H1 (cell line): ENCODE measurements at regions not wholly inside any gene's neighbourhood (a gene's known extent, or its start where the extent isn't known, plus 50 kb on each side); places are given as distances from the start of the nearest gene placed in this dataset.

Source experiments
- CTCF ChIA-PET: fragments of 300-600 bp; sonication (Branson Sonifier 250); formaldehyde crosslinking; loops from one replicate; lab custom pipeline; 2021; ENCODE audit not compliant: partially characterized antibody; lab: Charles Lee
- POLR2A ChIA-PET: fragments of 300-600 bp; sonication (Branson Sonifier 250); formaldehyde crosslinking; loops from one replicate; lab custom pipeline; 2021; ENCODE audit warnings: inconsistent platforms; ENCODE audit not compliant: partially characterized antibody; lab: Charles Lee
- DNase-seq, 2 experiments: peaks; one replicate each; pipeline versions ENCODE4 v3.0.0 to v3.0.0-alpha.2; 2010 to 2022; ENCODE audit warnings: low spot score in 2 of 2, low read depth in 1 of 2, mixed read lengths in 1 of 2
- FAIRE-seq: peaks from 2 replicates; lab custom pipeline; 2011; peaks lifted over from hg19 to GRCh38; lab: Jason Lieb, UNC
- H2AFZ ChIP-seq: 2 replicates; pipeline ENCODE4 v1.8.1; 2012; ENCODE audit warnings: low read length, inconsistent platforms
- H2AK5ac ChIP-seq: 2 replicates; pipeline ENCODE4 v1.6.1; 2013; ENCODE audit warnings: low read depth, low read length
- H2BK120ac ChIP-seq: replicated peaks from 2 replicates; pipeline ENCODE3; 2013; ENCODE audit warnings: low read depth, low read length, inconsistent platforms
- H2BK12ac ChIP-seq: 2 replicates; pipeline ENCODE4 v1.6.1; 2013; ENCODE audit warnings: low read depth, low read length
- H2BK15ac ChIP-seq: 2 replicates; pipeline ENCODE4 v1.6.1; 2013; ENCODE audit warnings: low read length
- H2BK20ac ChIP-seq: 2 replicates; pipeline ENCODE4 v1.6.1; 2013; ENCODE audit warnings: low read length
- H2BK5ac ChIP-seq: 2 replicates; pipeline ENCODE4 v1.6.1; 2013; ENCODE audit warnings: low read depth, low read length
- H3K14ac ChIP-seq: 2 replicates; pipeline ENCODE4 v1.6.1; 2013; ENCODE audit warnings: inconsistent platforms; ENCODE audit not compliant: insufficient read length
- H3K18ac ChIP-seq: 2 replicates; pipeline ENCODE4 v1.6.1; 2013; ENCODE audit warnings: low read length; ENCODE audit errors: extremely low read depth
- H3K23ac ChIP-seq: 2 replicates; pipeline ENCODE4 v1.6.1; 2013; ENCODE audit warnings: inconsistent platforms; ENCODE audit not compliant: insufficient read length
- H3K23me2 ChIP-seq: 2 replicates; pipeline ENCODE4 v1.6.1; 2013; ENCODE audit warnings: low read depth, low read length
- H3K27ac ChIP-seq: 2 replicates; pipeline ENCODE4 v1.6.1; 2011; ENCODE audit warnings: low read depth, low read length, inconsistent platforms
- H3K27me3 ChIP-seq, 4 experiments: replicated peaks in 1 of 4; 1 replicate in 1 of 4; 2 replicates in 3 of 4; pipeline versions ENCODE4 v1.6.1 to v1.8.1; 2011 to 2013; ENCODE audit warnings: low read length in 3 of 4, mild to moderate bottlenecking in 3 of 4, inconsistent platforms in 2 of 4, mixed read lengths in 2 of 4, moderate library complexity in 1 of 4; ENCODE audit not compliant: control insufficient read depth in 3 of 4, insufficient read depth in 3 of 4; ENCODE audit errors: extremely low read depth in 1 of 4
- H3K36me3 ChIP-seq, 4 experiments: 2 replicates each; pipeline versions ENCODE4 v1.6.1 to v1.8.1; 2011 to 2013; ENCODE audit warnings: mild to moderate bottlenecking in 4 of 4, low read length in 3 of 4, moderate library complexity in 2 of 4, control low read depth in 1 of 4, inconsistent platforms in 1 of 4; ENCODE audit not compliant: insufficient read depth in 4 of 4, control insufficient read depth in 2 of 4
- H3K4ac ChIP-seq: replicated peaks from 2 replicates; pipeline ENCODE3; 2013; ENCODE audit warnings: low read length, low read depth, mixed read lengths, inconsistent platforms; ENCODE audit not compliant: insufficient read length
- H3K4me1 ChIP-seq, 4 experiments: replicated peaks in 1 of 4; 1 replicate in 1 of 4; 2 replicates in 3 of 4; pipeline versions ENCODE4 v1.6.1 to v1.8.1; 2011 to 2013; ENCODE audit warnings: low read length in 3 of 4, inconsistent platforms in 2 of 4, mixed read lengths in 1 of 4; ENCODE audit not compliant: insufficient read depth in 4 of 4, control insufficient read depth in 3 of 4
- H3K4me2 ChIP-seq, 2 experiments: 2 replicates each; pipeline versions ENCODE4 v1.6.1 to v1.8.1; 2011 to 2013; ENCODE audit warnings: low read depth in 2 of 2, low read length in 2 of 2, control low read depth in 1 of 2, inconsistent platforms in 1 of 2, mild to moderate bottlenecking in 1 of 2; ENCODE audit not compliant: insufficient read depth in 1 of 2
- H3K4me3 ChIP-seq, 4 experiments: fragments of 200-600, 300-600 bp in 1 of 4; sonication (generic), shearing (Covaris generic), sonication (Bioruptor Twin) in 1 of 4; 2 replicates each; pipeline versions ENCODE4 v1.5.1 to v1.8.1; 2011 to 2016; ENCODE audit warnings: low read length in 4 of 4, low read depth in 3 of 4, control low read depth in 2 of 4, inconsistent platforms in 2 of 4, mild to moderate bottlenecking in 2 of 4, mixed read lengths in 1 of 4, moderate library complexity in 1 of 4; ENCODE audit not compliant: insufficient read depth in 2 of 4; ENCODE audit errors: extremely low read depth in 1 of 4
- H3K56ac ChIP-seq: replicated peaks from 2 replicates; pipeline ENCODE3; 2013; ENCODE audit warnings: low read depth, mild to moderate bottlenecking, mixed read lengths, low read length, inconsistent platforms; ENCODE audit not compliant: insufficient read length
- H3K79me1 ChIP-seq: 2 replicates; pipeline ENCODE4 v1.6.1; 2013; ENCODE audit warnings: low read depth, low read length, control low read depth
- H3K79me2 ChIP-seq, 2 experiments: 2 replicates each; pipeline versions ENCODE4 v1.6.1 to v1.8.1; 2012 to 2013; ENCODE audit warnings: low read length in 2 of 2, mild to moderate bottlenecking in 2 of 2, inconsistent platforms in 1 of 2; ENCODE audit not compliant: insufficient read depth in 2 of 2, control insufficient read depth in 1 of 2
- H3K9ac ChIP-seq, 4 experiments: replicated peaks in 1 of 4; 1 replicate in 1 of 4; 2 replicates in 3 of 4; pipeline versions ENCODE4 v1.6.1 to v1.8.1; 2011 to 2013; ENCODE audit warnings: low read depth in 3 of 4, low read length in 3 of 4, control low read depth in 2 of 4, mild to moderate bottlenecking in 2 of 4, moderate library complexity in 2 of 4, inconsistent platforms in 1 of 4; ENCODE audit errors: extremely low read depth in 1 of 4
- H3K9me3 ChIP-seq, 2 experiments: 2 replicates each; pipeline versions ENCODE4 v1.6.1 to v1.8.1; 2012 to 2013; ENCODE audit warnings: mild to moderate bottlenecking in 2 of 2, moderate library complexity in 2 of 2, control low read depth in 1 of 2, inconsistent platforms in 1 of 2, low read depth in 1 of 2, low read length in 1 of 2, mixed read lengths in 1 of 2; ENCODE audit not compliant: insufficient read depth in 2 of 2
- H4K20me1 ChIP-seq, 2 experiments: replicated peaks in 1 of 2; 2 replicates each; pipeline versions ENCODE3 to v1.8.1; 2011 to 2013; ENCODE audit warnings: inconsistent platforms in 2 of 2, low read length in 2 of 2, mild to moderate bottlenecking in 1 of 2; ENCODE audit not compliant: insufficient read depth in 2 of 2, control insufficient read depth in 1 of 2
- H4K5ac ChIP-seq: 2 replicates; pipeline ENCODE4 v1.6.1; 2013; ENCODE audit warnings: low read length, low read depth, mixed read lengths, inconsistent platforms; ENCODE audit not compliant: insufficient read length
- H4K8ac ChIP-seq: 2 replicates; pipeline ENCODE4 v1.8.0; 2013; ENCODE audit warnings: mild to moderate bottlenecking, moderate library complexity, low read length, inconsistent platforms; ENCODE audit not compliant: insufficient read depth; ENCODE audit errors: extremely low read depth
- H4K91ac ChIP-seq: replicated peaks from 2 replicates; pipeline ENCODE3; 2013; ENCODE audit warnings: low read length, mixed read lengths, inconsistent platforms; ENCODE audit not compliant: insufficient read length
- CHD1 ChIP-seq: IDR thresholded peaks from 2 replicates; pipeline ENCODE4 v1.6.1; 2012; ENCODE audit warnings: low read depth, low read length, improper control_type of control experiment
- CHD2 ChIP-seq: IDR thresholded peaks from 2 replicates; pipeline ENCODE4 v1.6.1; 2012; ENCODE audit warnings: low read length, improper control_type of control experiment
- EGR1 ChIP-seq: IDR thresholded peaks from 2 replicates; pipeline ENCODE4 v1.6.1; 2011; ENCODE audit warnings: low read depth, low read length, borderline replicate concordance
- EZH2 ChIP-seq: fragments of 200-600 bp; sonication (generic); IDR thresholded peaks from 2 replicates; pipeline ENCODE4 v1.7.1; 2012; ENCODE audit warnings: low read depth, mild to moderate bottlenecking, moderate library complexity, low read length, inconsistent platforms; ENCODE audit not compliant: severe bottlenecking
- FOSL1 ChIP-seq: IDR thresholded peaks from 2 replicates; pipeline ENCODE4 v1.6.1; 2011; ENCODE audit warnings: mild to moderate bottlenecking, low read depth, low read length, moderate library complexity; ENCODE audit not compliant: insufficient read depth
- JUN ChIP-seq: IDR thresholded peaks from 2 replicates; pipeline ENCODE4 v1.6.1; 2011; ENCODE audit warnings: low read depth, mild to moderate bottlenecking, improper control_type of control experiment, low read length
- NANOG ChIP-seq: IDR thresholded peaks from 2 replicates; pipeline ENCODE4 v1.6.1; 2011; ENCODE audit warnings: low read length, low read depth, mild to moderate bottlenecking, inconsistent platforms; ENCODE audit not compliant: insufficient read depth, poor library complexity, severe bottlenecking
- PHF8 ChIP-seq: fragments of 200-600 bp; sonication (generic); conservative IDR thresholded peaks from 2 replicates; pipeline ENCODE4 v1.7.1; 2012; ENCODE audit warnings: low read depth, mild to moderate bottlenecking, inconsistent platforms, low read length, moderate library complexity
- POLR2A ChIP-seq, 2 experiments: IDR thresholded peaks; 1 replicate in 1 of 2; 2 replicates in 1 of 2; pipeline ENCODE4 v1.6.1; 2011; ENCODE audit warnings: low read depth in 2 of 2, low read length in 2 of 2, mild to moderate bottlenecking in 2 of 2; ENCODE audit errors: control extremely low read depth in 1 of 2
- POLR2AphosphoS5 ChIP-seq: IDR thresholded peaks from 2 replicates; pipeline ENCODE4 v1.6.1; 2011; ENCODE audit warnings: low read depth, low read length
- RBBP5 ChIP-seq: IDR thresholded peaks from 2 replicates; pipeline ENCODE4 v1.7.1; 2012; ENCODE audit warnings: low read depth, mild to moderate bottlenecking, inconsistent platforms, low read length, moderate library complexity, borderline replicate concordance
- RNF2 ChIP-seq: fragments of 200-900, 300-1000 bp; sonication (generic); IDR thresholded peaks from 2 replicates; pipeline ENCODE4 v1.7.1; 2016; ENCODE audit warnings: borderline replicate concordance, low read depth, mild to moderate bottlenecking, antibody characterized with exemption, low read length; ENCODE audit not compliant: poor library complexity, severe bottlenecking; ENCODE audit errors: missing control alignments
- SIRT6 ChIP-seq: IDR thresholded peaks from one replicate; pipeline ENCODE4 v1.7.1; 2012; ENCODE audit warnings: low read length, inconsistent platforms
- SIX5 ChIP-seq: IDR thresholded peaks from 2 replicates; pipeline ENCODE4 v1.6.1; 2011; ENCODE audit warnings: mild to moderate bottlenecking, low read depth, low read length
- SP1 ChIP-seq: IDR thresholded peaks from 2 replicates; pipeline ENCODE4 v1.6.1; 2011; ENCODE audit warnings: low read depth, low read length
- TCF12 ChIP-seq: IDR thresholded peaks from 2 replicates; pipeline ENCODE4 v1.6.1; 2011; ENCODE audit warnings: low read depth, mild to moderate bottlenecking, low read length
- TEAD4 ChIP-seq: IDR thresholded peaks from 2 replicates; pipeline ENCODE4 v1.6.1; 2012; ENCODE audit warnings: low read depth, low read length, inconsistent platforms, mixed read lengths
- WGBS, 2 experiments: shearing (Covaris generic) in 1 of 2; methylation state at CpG; one replicate each; pipeline versions ENCODE4 v1.1.6 to v1.1.7; 2013 to 2015; ENCODE audit warnings: low lambda C conversion rate in 2 of 2, mixed read lengths in 2 of 2, inconsistent platforms in 1 of 2, low coverage in 1 of 2, missing lambda C conversion rate in 1 of 2; ENCODE audit not compliant: insufficient replicate concordance in 2 of 2, insufficient coverage in 1 of 2, insufficient read length in 1 of 2; ENCODE audit errors: extremely low coverage in 1 of 2, missing lambda C conversion rate in 1 of 2; 5-methylcytosine and 5-hydroxymethylcytosine counted together

DNA sequence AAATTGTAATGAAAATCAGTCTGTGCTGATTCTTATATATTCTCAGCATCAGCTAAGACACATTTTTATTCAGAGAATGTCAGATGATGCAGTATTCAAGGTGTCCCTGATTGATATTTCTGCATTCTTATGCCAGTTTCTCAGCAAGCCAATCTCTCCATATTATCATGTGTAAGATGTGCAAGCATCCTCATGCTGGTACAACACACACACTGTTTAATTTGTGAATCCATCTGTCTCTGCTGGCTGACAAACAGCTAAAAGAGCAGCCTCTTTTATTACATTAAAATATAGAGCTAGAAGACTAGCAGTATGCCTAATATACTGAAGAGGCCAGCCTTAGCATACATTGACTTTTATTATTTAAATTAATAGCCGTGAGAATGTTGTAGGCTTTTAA lies 502.9 kb upstream of the GNPDA2 start:
- H4K8ac ChIP-seq, result no peak overlapping the region
- H2BK5ac ChIP-seq, result no peak overlapping the region
- no peaks in the 10 kb centered on the region for H3K4me1 ChIP-seq
- ChIA-PET CTCF (no interaction called here), POLR2A (no interaction called here)
- no peak overlapping the region for H3K4ac ChIP-seq
- H3K4me2 ChIP-seq, result no peak overlapping the region
- H3K9ac ChIP-seq, result no peak overlapping the region
- H3K79me1 ChIP-seq, result no peaks in the 10 kb centered on the region
- no peak overlapping the region for H2BK120ac ChIP-seq
- H3K27me3 ChIP-seq, result no peaks in the 10 kb centered on the region
- H4K20me1 ChIP-seq, result no peaks in the 10 kb centered on the region
- peaks cover 0 to 1% (median 0%) of the 10 kb centered on the region in 4 experiments; a peak in 1 of 8 replicates for H3K36me3 ChIP-seq
- H2AFZ ChIP-seq, result no peak overlapping the region
- H3K23me2 ChIP-seq, result no peaks in the 10 kb centered on the region
- no peak for FAIRE-seq
- no peak for DNase-seq
- no peak overlapping the region for H2BK15ac ChIP-seq
- no peak overlapping the region for H2AK5ac ChIP-seq
- peaks cover 8 to 10% of the 10 kb centered on the region in 2 experiments; a peak in 3 of 4 replicates for H3K9me3 ChIP-seq
- 92% methylated on average over 1 of the region's 1 CpG; no CpG with 5 or more reads in 1 of the 2 experiments for WGBS, 2 experiments
- H3K27ac ChIP-seq, result no peak overlapping the region
- no peak overlapping the region for H3K23ac ChIP-seq
- no peak overlapping the region for H3K14ac ChIP-seq
- H3K79me2 ChIP-seq, result no peaks in the 10 kb centered on the region
- no peak overlapping the region for H4K91ac ChIP-seq
- no peak overlapping the region for H3K4me3 ChIP-seq
- no peak overlapping the region for H3K56ac ChIP-seq
- H4K5ac ChIP-seq, result no peak overlapping the region
- H3K18ac ChIP-seq, result no peak overlapping the region
- no peak overlapping the region for H2BK20ac ChIP-seq
- no peak overlapping the region for H2BK12ac ChIP-seq
- no peak for TF ChIP-seq TEAD4
- TF ChIP-seq JUN, result no peak
- TF ChIP-seq EZH2, result no peak
- no peak for TF ChIP-seq CHD1
- TF ChIP-seq SIX5, result no peak
- no peak for TF ChIP-seq FOSL1
- no peak for TF ChIP-seq NANOG
- no peak for TF ChIP-seq SIRT6
- no peak for TF ChIP-seq RBBP5
- TF ChIP-seq TCF12, result no peak
- no peak for TF ChIP-seq POLR2A (IDR thresholded peaks at IDR 0.05; ENCODE audit: control extremely low read depth in 1 of 2, low read depth in 2 of 2, low read length in 2 of 2)
- TF ChIP-seq CHD2, result no peak
- TF ChIP-seq EGR1, result no peak
- no peak for TF ChIP-seq SP1
- TF ChIP-seq PHF8, result no peak
- TF ChIP-seq RNF2, result no peak
- no peak for TF ChIP-seq POLR2AphosphoS5
